Karpas-422 (cell line): ENCODE measurements at regions not wholly inside any gene's neighbourhood (a gene's known extent, or its start where the extent isn't known, plus 50 kb on each side); places are given as distances from the start of the nearest gene placed in this dataset.

Experiments used
- DNase-seq: peaks from one replicate; pipeline ENCODE4 v3.0.0-alpha.2; 2015
- H2AFZ ChIP-seq: fragments of 200-600 bp; sonication (generic); 2 replicates; pipeline ENCODE4 v1.6.1; 2014; ENCODE audit warnings: antibody characterized with exemption, low read length, mixed read lengths
- H3K27ac ChIP-seq: fragments of 200-600 bp; sonication (generic); 2 replicates; pipeline ENCODE4 v1.5.1; 2014; ENCODE audit warnings: mild to moderate bottlenecking, low read length, moderate library complexity
- H3K27me3 ChIP-seq: fragments of 200-600 bp; sonication (generic); 2 replicates; pipeline ENCODE4 v1.6.1; 2014; ENCODE audit warnings: low read length, mixed read lengths
- H3K36me3 ChIP-seq: fragments of 200-600 bp; sonication (generic); 2 replicates; pipeline ENCODE4 v1.6.1; 2014; ENCODE audit warnings: low read length, mixed read lengths; ENCODE audit not compliant: insufficient read depth
- H3K4me1 ChIP-seq: fragments of 200-600 bp; sonication (generic); 2 replicates; pipeline ENCODE4 v1.6.1; 2014; ENCODE audit warnings: mild to moderate bottlenecking, low read length, mixed read lengths
- H3K4me2 ChIP-seq: fragments of 200-600 bp; sonication (generic); 2 replicates; pipeline ENCODE4 v1.6.1; 2014; ENCODE audit warnings: low read length, low read depth, mild to moderate bottlenecking; ENCODE audit not compliant: poor library complexity, severe bottlenecking
- H3K4me3 ChIP-seq: fragments of 200-600 bp; sonication (generic); 2 replicates; pipeline ENCODE4 v1.5.1; 2014; ENCODE audit warnings: mild to moderate bottlenecking, antibody characterized with exemption, low read length, mixed read lengths
- H3K79me2 ChIP-seq: fragments of 200-600 bp; sonication (generic); 2 replicates; pipeline ENCODE4 v1.6.1; 2014; ENCODE audit warnings: mild to moderate bottlenecking, low read length, mixed read lengths
- H3K9ac ChIP-seq: fragments of 200-600 bp; sonication (generic); 2 replicates; pipeline ENCODE4 v1.6.0; 2014; ENCODE audit warnings: low read length
- H3K9me2 ChIP-seq: fragments of 200-600 bp; sonication (generic), shearing (Covaris generic); replicated peaks from 2 replicates; pipeline ENCODE4 v1.6.0; 2014; ENCODE audit warnings: mild to moderate bottlenecking, low read length, moderate library complexity; ENCODE audit not compliant: insufficient read depth
- H3K9me3 ChIP-seq: fragments of 300-700, 200-600 bp; sonication (generic); 2 replicates; pipeline ENCODE4 v1.6.1; 2014; ENCODE audit warnings: low read length, mixed read lengths
- H4K20me1 ChIP-seq: fragments of 200-600 bp; sonication (generic); 2 replicates; pipeline ENCODE4 v1.6.1; 2014; ENCODE audit warnings: mild to moderate bottlenecking, antibody characterized with exemption, low read length, low read depth; ENCODE audit not compliant: insufficient read depth

- no peak overlapping the region for H2AFZ ChIP-seq
- H3K9me2 ChIP-seq: no peaks in the 10 kb centered on the region
- no peaks in the 10 kb centered on the region for H3K79me2 ChIP-seq
- H3K36me3 ChIP-seq: no peaks in the 10 kb centered on the region
- H3K4me3 ChIP-seq: no peak overlapping the region
- no peak overlapping the region for H3K4me2 ChIP-seq
- H3K27ac ChIP-seq: no peak overlapping the region
- H4K20me1 ChIP-seq: no peaks in the 10 kb centered on the region
- peaks cover 10% of the 10 kb centered on the region for H3K4me1 ChIP-seq
- DNase-seq: no peak
- no peak overlapping the region for H3K9ac ChIP-seq
- H3K27me3 ChIP-seq: no peaks in the 10 kb centered on the region; the same call in 1 of the 2 replicates
- H3K9me3 ChIP-seq: no peaks in the 10 kb centered on the region
Measured at GRCh38 chr7:68734431-68734830, 863.8 kb upstream of the AUTS2 start.

GRCh38 chr7:68739306-68739705 lies 859.0 kb upstream of the AUTS2 start:
- Histone ChIP-seq H3K9me2 (no peaks in the 10 kb centered on the region), H3K9me3 (no peaks in the 10 kb centered on the region)
- no peak for DNase-seq

GRCh38 chr7:68744036-68744435 lies 854.2 kb upstream of the AUTS2 start:
- peaks cover 5% of the 10 kb centered on the region; the same call in 1 of the 2 replicates for H3K4me1 ChIP-seq
- no peaks in the 10 kb centered on the region for H3K36me3 ChIP-seq
- DNase-seq: no peak
- H3K9me2 ChIP-seq: no peaks in the 10 kb centered on the region
- H2AFZ ChIP-seq: no peak overlapping the region
- H3K27me3 ChIP-seq: no peaks in the 10 kb centered on the region
- H3K9me3 ChIP-seq: no peaks in the 10 kb centered on the region
- H3K27ac ChIP-seq: no peak overlapping the region
- no peak overlapping the region for H3K9ac ChIP-seq
- no peaks in the 10 kb centered on the region for H4K20me1 ChIP-seq
- H3K79me2 ChIP-seq: no peaks in the 10 kb centered on the region
- no peak overlapping the region for H3K4me3 ChIP-seq
- no peak overlapping the region for H3K4me2 ChIP-seq

More at GRCh38 chr7:68739306-68739705, 859.0 kb upstream of the AUTS2 start:
- H3K9ac ChIP-seq: no peak overlapping the region
- H3K27ac ChIP-seq: no peak overlapping the region
- H3K4me1 ChIP-seq: peaks cover 5% of the 10 kb centered on the region; the same call in 1 of the 2 replicates
- H3K4me2 ChIP-seq: no peak overlapping the region
- H2AFZ ChIP-seq: no peak overlapping the region
- H4K20me1 ChIP-seq: no peaks in the 10 kb centered on the region
- no peak overlapping the region for H3K4me3 ChIP-seq
- H3K36me3 ChIP-seq: no peaks in the 10 kb centered on the region
- H3K79me2 ChIP-seq: no peaks in the 10 kb centered on the region
- no peaks in the 10 kb centered on the region; the same call in 1 of the 2 replicates for H3K27me3 ChIP-seq

GRCh38 chr7:68748934-68749900 lies 849.1 kb upstream of the AUTS2 start:
- Histone ChIP-seq H3K4me3 (no peak overlapping the region), H3K9me3 (no peaks in the 10 kb centered on the region), H2AFZ (no peak overlapping the region), H3K4me2 (no peak overlapping the region), H3K9ac (no peak overlapping the region), H4K20me1 (no peaks in the 10 kb centered on the region), H3K9me2 (no peaks in the 10 kb centered on the region), H3K36me3 (no peaks in the 10 kb centered on the region), H3K4me1 (no peaks in the 10 kb centered on the region), H3K79me2 (no peaks in the 10 kb centered on the region), H3K27ac (no peak overlapping the region), H3K27me3 (no peaks in the 10 kb centered on the region)
- DNase-seq: no peak

GRCh38 chr7:68752485-68753178 lies 845.6 kb upstream of the AUTS2 start:
- Histone ChIP-seq H3K9me3 (no peaks in the 10 kb centered on the region), H3K27ac (no peak overlapping the region)

GRCh38 chr7:68754414-68754813 lies 843.9 kb upstream of the AUTS2 start:
- H3K27me3 ChIP-seq: no peaks in the 10 kb centered on the region
- no peak overlapping the region for H3K4me2 ChIP-seq
- H3K9me3 ChIP-seq: no peaks in the 10 kb centered on the region
- H3K36me3 ChIP-seq: no peaks in the 10 kb centered on the region
- no peak overlapping the region for H3K27ac ChIP-seq
- DNase-seq: no peak
- H3K9ac ChIP-seq: no peak overlapping the region
- H4K20me1 ChIP-seq: no peaks in the 10 kb centered on the region
- H3K4me1 ChIP-seq: no peaks in the 10 kb centered on the region
- H3K79me2 ChIP-seq: no peaks in the 10 kb centered on the region
- H3K4me3 ChIP-seq: no peak overlapping the region
- H2AFZ ChIP-seq: no peak overlapping the region
- no peaks in the 10 kb centered on the region for H3K9me2 ChIP-seq

More at GRCh38 chr7:68752485-68753178, 845.6 kb upstream of the AUTS2 start:
- H3K79me2 ChIP-seq: no peaks in the 10 kb centered on the region
- no peaks in the 10 kb centered on the region for H3K4me1 ChIP-seq
- no peak for DNase-seq
- H3K4me3 ChIP-seq: no peak overlapping the region
- H4K20me1 ChIP-seq: no peaks in the 10 kb centered on the region
- no peaks in the 10 kb centered on the region for H3K36me3 ChIP-seq
- no peaks in the 10 kb centered on the region for H3K9me2 ChIP-seq
- H2AFZ ChIP-seq: no peak overlapping the region
- no peak overlapping the region for H3K9ac ChIP-seq
- H3K4me2 ChIP-seq: no peak overlapping the region
- H3K27me3 ChIP-seq: no peaks in the 10 kb centered on the region

GRCh38 chr7:68756986-68757495 lies 841.2 kb upstream of the AUTS2 start:
- no peaks in the 10 kb centered on the region for H3K36me3 ChIP-seq
- H4K20me1 ChIP-seq: no peaks in the 10 kb centered on the region
- H3K27me3 ChIP-seq: no peaks in the 10 kb centered on the region
- no peak overlapping the region for H3K4me3 ChIP-seq
- H3K4me1 ChIP-seq: no peaks in the 10 kb centered on the region
- H3K27ac ChIP-seq: no peak overlapping the region
- H3K79me2 ChIP-seq: no peaks in the 10 kb centered on the region
- H3K4me2 ChIP-seq: no peak overlapping the region
- no peak for DNase-seq
- no peak overlapping the region for H2AFZ ChIP-seq
- no peaks in the 10 kb centered on the region for H3K9me3 ChIP-seq
- H3K9me2 ChIP-seq: no peaks in the 10 kb centered on the region
- H3K9ac ChIP-seq: no peak overlapping the region

- H3K4me1 ChIP-seq: no peaks in the 10 kb centered on the region
- no peaks in the 10 kb centered on the region for H3K36me3 ChIP-seq
- H3K9me3 ChIP-seq: peaks cover 3% of the 10 kb centered on the region; the same call in 1 of the 2 replicates
- H3K9me2 ChIP-seq: no peaks in the 10 kb centered on the region
- DNase-seq: no peak
- H2AFZ ChIP-seq: no peak overlapping the region
- H3K4me3 ChIP-seq: no peak overlapping the region
- H3K4me2 ChIP-seq: no peak overlapping the region
- no peaks in the 10 kb centered on the region for H3K27me3 ChIP-seq
- H4K20me1 ChIP-seq: no peaks in the 10 kb centered on the region
- H3K27ac ChIP-seq: no peak overlapping the region
- H3K79me2 ChIP-seq: no peaks in the 10 kb centered on the region
- no peak overlapping the region for H3K9ac ChIP-seq
Measured at GRCh38 chr7:68760556-68760955, 837.7 kb upstream of the AUTS2 start.
